OCI-LY7 (cell line): ENCODE measurements at regions not wholly inside any gene's neighbourhood (a gene's known extent, or its start where the extent isn't known, plus 50 kb on each side); places are given as distances from the start of the nearest gene placed in this dataset.

Source experiments
- CTCF ChIP-seq: fragments of 200-600 bp; sonication (generic); conservative IDR thresholded peaks from 2 replicates; pipeline ENCODE4 v1.5.1; 2014; ENCODE audit warnings: mild to moderate bottlenecking, antibody characterized with exemption, low read length, moderate library complexity, mixed read lengths
- EZH2phosphoT487 ChIP-seq: fragments of 200-600 bp; sonication (generic); IDR thresholded peaks from 2 replicates; pipeline ENCODE4 v1.6.1; 2018; ENCODE audit warnings: low read depth, borderline replicate concordance, mild to moderate bottlenecking, mixed run types, antibody characterized with exemption, low read length, moderate library complexity, mixed read lengths

GRCh38 chr14:65156568-65157366 lies 54.5 kb upstream of the MAX start:
- TF ChIP-seq CTCF = no peak
- TF ChIP-seq EZH2phosphoT487 = no peak
